ENCODE measurements at regions not wholly inside any gene's neighbourhood (a gene's known extent, or its start where the extent isn't known, plus 50 kb on each side); places are given as distances from the start of the nearest gene placed in this dataset.
"Not testable (repeated sequence)": the region's sequence is repeated elsewhere in the genome, so short reads cannot be mapped to it uniquely, and the experiment has no call there.

- H3K23me2 ChIP-seq (ENCODE audit: low read depth, low read length); H3K79me1 ChIP-seq (ENCODE audit: low read depth, low read length); H2BK20ac ChIP-seq (ENCODE audit: low read length); H3K4me2 ChIP-seq (ENCODE audit: insufficient read depth in 1 of 2, low read depth in 2 of 2, low read length in 2 of 2); CTCF ChIA-PET (ENCODE audit: partially characterized antibody); H3K27ac ChIP-seq (ENCODE audit: low read depth, low read length); H4K5ac ChIP-seq (ENCODE audit: insufficient read length, low read depth, low read length); H4K8ac ChIP-seq (ENCODE audit: extremely low read depth, insufficient read depth, low read length); H3K56ac ChIP-seq (replicated peaks; ENCODE audit: insufficient read length, low read depth, low read length); H3K4me1 ChIP-seq (replicated peaks in 1 of 4; ENCODE audit: control insufficient read depth in 3 of 4, insufficient read depth in 4 of 4, low read length in 3 of 4); H2AFZ ChIP-seq (ENCODE audit: low read length); FAIRE-seq; H4K91ac ChIP-seq (replicated peaks; ENCODE audit: insufficient read length, low read length); H2BK5ac ChIP-seq (ENCODE audit: low read depth, low read length); H2BK120ac ChIP-seq (replicated peaks; ENCODE audit: low read depth, low read length); H4K20me1 ChIP-seq (replicated peaks in 1 of 2; ENCODE audit: control insufficient read depth in 1 of 2, insufficient read depth in 2 of 2, low read length in 2 of 2); H2BK15ac ChIP-seq (ENCODE audit: low read length); H3K27me3 ChIP-seq (replicated peaks in 1 of 4; ENCODE audit: control insufficient read depth in 3 of 4, extremely low read depth in 1 of 4, insufficient read depth in 3 of 4, low read length in 3 of 4); H3K79me2 ChIP-seq (ENCODE audit: control insufficient read depth in 1 of 2, insufficient read depth in 2 of 2, low read length in 2 of 2); H3K4me3 ChIP-seq (ENCODE audit: extremely low read depth in 1 of 4, insufficient read depth in 2 of 4, low read depth in 3 of 4, low read length in 4 of 4); H3K36me3 ChIP-seq (ENCODE audit: control insufficient read depth in 2 of 4, insufficient read depth in 4 of 4, low read length in 3 of 4); H2BK12ac ChIP-seq (ENCODE audit: low read depth, low read length); H2AK5ac ChIP-seq (ENCODE audit: low read depth, low read length); H3K9ac ChIP-seq (replicated peaks in 1 of 4; ENCODE audit: extremely low read depth in 1 of 4, low read depth in 3 of 4, low read length in 3 of 4); H3K14ac ChIP-seq (ENCODE audit: insufficient read length); H3K4ac ChIP-seq (replicated peaks; ENCODE audit: insufficient read length, low read depth, low read length); POLR2A ChIA-PET (ENCODE audit: partially characterized antibody); H3K23ac ChIP-seq (ENCODE audit: insufficient read length); H3K18ac ChIP-seq (ENCODE audit: extremely low read depth, low read length); DNase-seq (ENCODE audit: low read depth in 1 of 2, low spot score in 2 of 2): not testable (repeated sequence)
- peaks cover 43 to 44% of the 10 kb centered on the region in 2 experiments for H3K9me3 ChIP-seq (ENCODE audit: insufficient read depth in 2 of 2, low read depth in 1 of 2, low read length in 1 of 2)
These were observed 966.9 kb downstream of the TUBA3C start for GRCh38 chr13:18214689-18215088.

DNA sequence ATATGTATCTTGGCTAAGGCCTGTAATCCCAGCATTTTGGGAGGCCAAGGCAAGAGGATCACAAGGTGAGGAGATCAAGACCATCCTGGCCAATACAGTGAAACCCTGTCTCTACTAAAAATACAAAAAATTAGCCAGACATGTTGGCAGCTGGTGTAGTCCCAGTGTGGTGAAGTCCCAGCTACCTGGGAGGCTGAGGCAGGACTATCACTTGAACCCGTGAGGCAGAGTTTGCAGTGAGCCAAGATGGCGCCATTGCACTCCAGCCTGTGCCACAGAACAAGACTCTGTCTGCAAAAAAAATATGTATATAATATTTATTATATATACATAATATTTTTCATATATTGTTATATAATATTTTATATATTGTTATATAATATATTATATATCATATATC lies 968.1 kb downstream of the TUBA3C start:
- H3K56ac ChIP-seq (replicated peaks; ENCODE audit: insufficient read length, low read depth, low read length); H3K14ac ChIP-seq (ENCODE audit: insufficient read length); H3K4ac ChIP-seq (replicated peaks; ENCODE audit: insufficient read length, low read depth, low read length); H3K36me3 ChIP-seq (ENCODE audit: control insufficient read depth in 2 of 4, insufficient read depth in 4 of 4, low read length in 3 of 4); H2BK5ac ChIP-seq (ENCODE audit: low read depth, low read length); H3K4me2 ChIP-seq (ENCODE audit: insufficient read depth in 1 of 2, low read depth in 2 of 2, low read length in 2 of 2); FAIRE-seq; H4K5ac ChIP-seq (ENCODE audit: insufficient read length, low read depth, low read length); H4K91ac ChIP-seq (replicated peaks; ENCODE audit: insufficient read length, low read length); H3K79me2 ChIP-seq (ENCODE audit: control insufficient read depth in 1 of 2, insufficient read depth in 2 of 2, low read length in 2 of 2); H3K23ac ChIP-seq (ENCODE audit: insufficient read length); CTCF ChIA-PET (ENCODE audit: partially characterized antibody); H3K27me3 ChIP-seq (replicated peaks in 1 of 4; ENCODE audit: control insufficient read depth in 3 of 4, extremely low read depth in 1 of 4, insufficient read depth in 3 of 4, low read length in 3 of 4); DNase-seq (ENCODE audit: low read depth in 1 of 2, low spot score in 2 of 2); H3K4me3 ChIP-seq (ENCODE audit: extremely low read depth in 1 of 4, insufficient read depth in 2 of 4, low read depth in 3 of 4, low read length in 4 of 4); H2BK15ac ChIP-seq (ENCODE audit: low read length); H3K9ac ChIP-seq (replicated peaks in 1 of 4; ENCODE audit: extremely low read depth in 1 of 4, low read depth in 3 of 4, low read length in 3 of 4); H3K79me1 ChIP-seq (ENCODE audit: low read depth, low read length); H4K8ac ChIP-seq (ENCODE audit: extremely low read depth, insufficient read depth, low read length); H2AK5ac ChIP-seq (ENCODE audit: low read depth, low read length); POLR2A ChIA-PET (ENCODE audit: partially characterized antibody); H2BK120ac ChIP-seq (replicated peaks; ENCODE audit: low read depth, low read length); H2AFZ ChIP-seq (ENCODE audit: low read length); H3K27ac ChIP-seq (ENCODE audit: low read depth, low read length); H2BK12ac ChIP-seq (ENCODE audit: low read depth, low read length); H2BK20ac ChIP-seq (ENCODE audit: low read length); H3K18ac ChIP-seq (ENCODE audit: extremely low read depth, low read length); H3K23me2 ChIP-seq (ENCODE audit: low read depth, low read length); H3K4me1 ChIP-seq (replicated peaks in 1 of 4; ENCODE audit: control insufficient read depth in 3 of 4, insufficient read depth in 4 of 4, low read length in 3 of 4); H4K20me1 ChIP-seq (replicated peaks in 1 of 2; ENCODE audit: control insufficient read depth in 1 of 2, insufficient read depth in 2 of 2, low read length in 2 of 2): not testable (repeated sequence)
- H3K9me3 ChIP-seq (ENCODE audit: insufficient read depth in 2 of 2, low read depth in 1 of 2, low read length in 1 of 2) = peaks cover 41 to 53% of the 10 kb centered on the region in 2 experiments
- 57% methylated on average over 2 of the region's 2 CpGs; no CpG with 5 or more reads in 1 of the 2 experiments for WGBS, 2 experiments (ENCODE audit: extremely low coverage in 1 of 2, insufficient coverage in 1 of 2, insufficient read length in 1 of 2, insufficient replicate concordance in 2 of 2, low coverage in 1 of 2, low lambda C conversion rate in 2 of 2, missing lambda C conversion rate in 1 of 2)
